Activated T-helper 1 cell treated with anti-CD3 and anti-CD28 coated beads, Interleukin-12 subunit alpha, Interleukin-12 subunit beta, Interleukin-2, Interleukin-4 antibody, amounts not matched to agents 30 ng/mL and 10 ng/mL and 1 ng/mL, durations not matched to agents 14 hours and 24 hours and 36 hours (primary cell): ENCODE measurements at regions not wholly inside any gene's neighbourhood (a gene's known extent, or its start where the extent isn't known, plus 50 kb on each side); places are given as distances from the start of the nearest gene placed in this dataset.
"Not testable (repeated sequence)": the region's sequence is repeated elsewhere in the genome, so short reads cannot be mapped to it uniquely, and the experiment has no call there.

Experiments used
- DNase-seq: peaks from one replicate; pipeline ENCODE4 v3.0.0; 2021; ENCODE audit warnings: low spot score
- H3K27ac Mint-ChIP-seq: one replicate; pipeline ENCODE4 v1.8.0; 2021; ENCODE audit warnings: mild to moderate bottlenecking, mixed read lengths
- H3K27me3 Mint-ChIP-seq: one replicate; pipeline ENCODE4 v1.8.0; 2022; ENCODE audit warnings: mild to moderate bottlenecking, moderate library complexity, mixed read lengths; ENCODE audit not compliant: insufficient read depth
- H3K36me3 Mint-ChIP-seq: one replicate; pipeline ENCODE4 v1.8.0; 2021; ENCODE audit warnings: low read depth, mixed read lengths
- H3K4me1 Mint-ChIP-seq: one replicate; pipeline ENCODE4 v1.8.0; 2021; ENCODE audit warnings: low read depth, mixed read lengths
- H3K4me3 Mint-ChIP-seq: one replicate; pipeline ENCODE4 v1.8.0; 2021; ENCODE audit warnings: mild to moderate bottlenecking, moderate library complexity, mixed read lengths
- H3K9me3 Mint-ChIP-seq: one replicate; pipeline ENCODE4 v1.8.0; 2021; ENCODE audit warnings: mixed read lengths
- intact Hi-C: fragments of 100-400 bp; cut with micrococcal nuclease; formaldehyde crosslinking; loops from one replicate; pipeline ENCODE4 v1.15.1; 2024

DNA sequence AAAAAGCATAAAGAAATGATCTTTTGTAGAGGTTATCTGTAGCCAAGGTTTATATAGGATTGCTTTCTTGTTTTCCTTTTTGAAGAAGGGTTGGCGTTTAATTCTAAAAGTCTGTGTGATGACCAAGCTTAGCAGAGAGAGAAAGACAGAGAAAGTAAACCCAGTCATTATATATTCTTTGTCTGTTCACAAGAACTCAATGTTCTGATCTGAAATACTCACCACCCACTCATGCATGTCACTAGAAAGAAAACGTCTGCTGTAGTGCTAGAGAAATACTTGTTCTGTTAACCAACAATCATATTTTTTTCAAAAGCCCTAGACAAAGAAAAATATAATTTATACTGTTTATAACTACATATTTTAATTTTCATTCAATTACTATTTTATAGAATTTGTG lies 173.7 kb upstream of the SLITRK5 start:
- Mint-ChIP-seq H3K36me3 (no peaks in the 10 kb centered on the region), H3K27ac (no peak overlapping the region), H3K4me1 (no peaks in the 10 kb centered on the region), H3K27me3 (no peaks in the 10 kb centered on the region), H3K9me3 (peaks cover 14% of the 10 kb centered on the region), H3K4me3 (no peak overlapping the region)
- intact Hi-C loops = no loop called here
- DNase-seq = no peak

DNA sequence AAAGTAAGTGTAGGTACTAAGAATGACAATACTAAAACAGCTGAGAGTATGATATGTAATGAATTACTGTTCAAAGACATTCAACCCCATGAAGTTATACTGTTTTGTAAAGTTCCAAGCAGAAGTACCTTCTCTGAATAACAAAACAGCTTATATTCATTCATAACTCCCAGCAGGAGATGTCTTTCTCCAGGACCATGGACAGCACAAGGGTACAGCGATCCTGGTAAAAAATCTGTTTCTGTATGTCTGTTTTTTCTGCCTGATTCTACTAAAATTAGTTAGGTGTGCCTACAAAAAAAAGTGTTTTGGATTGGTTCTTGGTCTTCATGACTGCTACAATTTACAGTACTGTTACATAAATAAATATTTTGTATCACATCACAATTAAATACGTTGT lies 172.5 kb upstream of the SLITRK5 start:
- no peaks in the 10 kb centered on the region for H3K4me1 Mint-ChIP-seq
- no peak overlapping the region for H3K27ac Mint-ChIP-seq
- intact Hi-C loops = no loop called here
- no peaks in the 10 kb centered on the region for H3K36me3 Mint-ChIP-seq
- no peak overlapping the region for H3K4me3 Mint-ChIP-seq
- no peak for DNase-seq
- peaks cover 14% of the 10 kb centered on the region for H3K9me3 Mint-ChIP-seq
- H3K27me3 Mint-ChIP-seq = no peaks in the 10 kb centered on the region

DNA sequence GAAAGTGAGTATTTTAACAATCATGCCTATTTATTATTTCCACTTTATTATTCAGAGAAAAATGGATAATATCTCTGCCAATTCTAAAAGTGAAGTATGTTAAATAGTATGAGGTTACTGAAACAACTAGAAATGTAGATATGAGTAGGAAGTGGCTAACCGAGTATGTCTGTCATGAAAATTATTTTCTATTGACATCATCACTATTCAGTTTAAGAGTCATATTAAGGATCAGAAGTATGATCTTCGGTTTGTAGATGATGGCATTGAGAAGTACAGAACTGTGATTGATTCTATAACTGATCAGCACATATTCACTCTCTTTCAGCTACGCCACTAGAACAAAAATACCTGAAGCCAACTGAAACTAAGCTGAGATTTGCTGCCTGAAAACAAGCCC lies 146.4 kb upstream of the SLITRK5 start:
- intact Hi-C loops = no loop called here
- no peaks in the 10 kb centered on the region for H3K36me3 Mint-ChIP-seq
- DNase-seq = no peak

DNA sequence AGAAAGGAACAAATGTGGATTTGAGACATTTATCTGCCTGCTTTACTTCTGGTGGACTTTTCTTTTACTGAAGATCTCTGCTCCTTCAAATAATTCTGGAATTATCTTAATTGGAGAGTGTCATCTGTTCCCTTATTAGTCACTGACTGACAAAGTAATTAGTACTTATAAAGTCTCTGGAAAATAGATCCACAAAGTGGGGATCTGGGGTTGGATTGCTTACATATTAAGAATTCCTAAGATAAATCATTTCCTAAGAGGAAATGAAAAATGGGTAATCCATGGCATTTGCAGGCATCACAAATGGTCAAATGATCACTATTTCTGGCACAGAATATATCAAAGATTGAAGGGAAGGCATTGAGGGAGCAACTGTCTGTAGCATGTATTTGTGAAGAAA lies 137.4 kb upstream of the SLITRK5 start:
- no peak for DNase-seq
- H3K4me1 Mint-ChIP-seq = no peaks in the 10 kb centered on the region
- peaks cover 4% of the 10 kb centered on the region for H3K9me3 Mint-ChIP-seq
- H3K4me3 Mint-ChIP-seq = no peak overlapping the region
- no peaks in the 10 kb centered on the region for H3K27me3 Mint-ChIP-seq
- H3K27ac Mint-ChIP-seq = no peak overlapping the region
- no peaks in the 10 kb centered on the region for H3K36me3 Mint-ChIP-seq
- intact Hi-C loops = no loop called here

More for the DNA sequence above, 146.4 kb upstream of the SLITRK5 start:
- Mint-ChIP-seq H3K9me3 (peaks cover 4% of the 10 kb centered on the region), H3K4me3 (no peak overlapping the region), H3K4me1 (no peaks in the 10 kb centered on the region), H3K27ac (no peak overlapping the region), H3K27me3 (no peaks in the 10 kb centered on the region)

DNA sequence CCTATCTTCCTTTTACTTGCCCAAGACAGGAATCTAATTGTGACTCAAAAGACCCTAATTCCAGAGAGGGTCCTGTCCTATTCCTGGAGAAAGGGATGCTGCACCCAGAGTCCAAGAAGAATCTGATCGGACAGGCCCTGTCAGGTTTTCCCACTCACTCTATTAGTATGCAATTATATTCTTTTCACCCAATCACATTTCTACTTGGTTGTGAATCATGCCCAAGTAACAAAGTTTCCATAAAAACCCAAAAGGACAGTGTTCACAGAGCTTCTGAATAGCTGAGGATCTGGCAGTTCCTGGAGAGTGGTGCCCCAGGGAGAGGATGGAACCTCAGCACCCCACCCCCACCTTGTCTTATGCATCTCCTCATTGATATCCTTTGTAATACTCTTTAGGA lies 135.3 kb upstream of the SLITRK5 start:
- Mint-ChIP-seq H3K27ac (no peak overlapping the region), H3K27me3 (no peaks in the 10 kb centered on the region), H3K9me3 (peaks cover 4% of the 10 kb centered on the region), H3K4me3 (no peak overlapping the region), H3K36me3 (no peaks in the 10 kb centered on the region), H3K4me1 (no peaks in the 10 kb centered on the region)
- DNase-seq = no peak
- intact Hi-C loops = no loop called here

DNA sequence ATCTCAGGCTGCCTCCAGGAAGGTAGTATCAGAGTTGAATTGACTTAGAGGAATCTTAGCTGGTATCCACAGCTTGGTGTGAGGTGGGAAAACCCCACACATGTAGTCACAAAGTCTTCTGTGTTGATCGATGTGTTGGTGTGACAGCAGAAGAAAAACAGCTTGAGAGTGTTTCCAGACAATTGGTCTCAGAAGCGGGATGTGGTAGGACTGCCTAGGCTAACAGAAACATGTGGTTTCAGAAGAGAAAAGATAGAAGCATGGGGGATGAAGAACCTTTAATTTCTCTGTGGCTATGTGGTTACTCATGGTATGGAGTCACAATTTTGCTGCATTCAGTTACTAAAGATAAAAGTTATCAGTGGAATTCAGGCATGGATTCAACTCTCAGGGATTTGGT lies 134.7 kb upstream of the SLITRK5 start:
- DNase-seq = no peak
- Mint-ChIP-seq H3K27me3 (no peaks in the 10 kb centered on the region), H3K9me3 (peaks cover 4% of the 10 kb centered on the region), H3K36me3 (no peaks in the 10 kb centered on the region), H3K27ac (no peak overlapping the region), H3K4me1 (no peaks in the 10 kb centered on the region), H3K4me3 (no peak overlapping the region)
- intact Hi-C loops = no loop called here

DNA sequence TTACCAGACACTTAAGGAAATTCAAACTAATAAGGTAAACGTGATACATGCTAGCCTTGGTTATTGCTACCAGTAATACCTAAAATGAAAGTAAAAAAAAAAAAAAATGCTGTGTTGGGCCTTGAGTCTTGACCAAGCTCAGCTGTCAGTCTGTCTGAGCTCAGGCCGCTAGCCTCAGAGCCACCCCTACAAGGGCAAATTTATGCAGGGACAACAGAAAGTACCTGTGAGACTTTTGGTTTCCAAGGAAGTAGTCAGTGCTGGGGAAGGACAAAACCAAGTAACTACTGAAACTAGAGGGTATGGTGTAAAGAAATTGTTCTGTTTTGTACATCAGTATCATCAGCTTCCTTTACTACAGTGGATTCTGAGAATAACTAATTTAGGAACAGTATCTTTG lies 134.3 kb upstream of the SLITRK5 start:
- Mint-ChIP-seq H3K4me3 (no peak overlapping the region), H3K27me3 (no peaks in the 10 kb centered on the region), H3K27ac (no peak overlapping the region), H3K9me3 (peaks cover 4% of the 10 kb centered on the region), H3K36me3 (no peaks in the 10 kb centered on the region), H3K4me1 (no peaks in the 10 kb centered on the region)
- intact Hi-C loops = no loop called here
- no peak for DNase-seq

DNA sequence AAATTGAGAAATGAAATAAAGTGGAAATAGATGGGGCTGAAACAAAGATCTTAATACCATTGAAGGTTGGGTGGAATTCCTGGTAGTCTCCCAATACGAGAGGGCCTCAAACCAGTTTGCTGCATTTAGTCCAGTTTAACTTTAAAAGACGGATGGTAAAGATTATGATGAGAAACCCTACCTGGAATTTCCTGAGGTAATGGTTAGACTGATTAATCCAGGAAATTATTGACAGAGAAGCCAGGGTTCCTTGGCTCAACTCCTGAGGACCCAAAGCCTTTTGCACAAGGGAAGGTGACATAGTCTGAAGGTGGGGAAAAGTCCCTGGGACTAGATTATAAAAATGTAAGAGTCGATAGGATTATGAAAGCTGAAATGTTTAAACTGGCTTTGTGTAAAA lies 133.2 kb upstream of the SLITRK5 start:
- no peak for DNase-seq
- Mint-ChIP-seq H3K4me3 (no peak overlapping the region), H3K27ac (no peak overlapping the region), H3K36me3 (no peaks in the 10 kb centered on the region), H3K9me3 (peaks cover 4% of the 10 kb centered on the region), H3K4me1 (no peaks in the 10 kb centered on the region), H3K27me3 (no peaks in the 10 kb centered on the region)
- intact Hi-C loops = no loop called here

DNA sequence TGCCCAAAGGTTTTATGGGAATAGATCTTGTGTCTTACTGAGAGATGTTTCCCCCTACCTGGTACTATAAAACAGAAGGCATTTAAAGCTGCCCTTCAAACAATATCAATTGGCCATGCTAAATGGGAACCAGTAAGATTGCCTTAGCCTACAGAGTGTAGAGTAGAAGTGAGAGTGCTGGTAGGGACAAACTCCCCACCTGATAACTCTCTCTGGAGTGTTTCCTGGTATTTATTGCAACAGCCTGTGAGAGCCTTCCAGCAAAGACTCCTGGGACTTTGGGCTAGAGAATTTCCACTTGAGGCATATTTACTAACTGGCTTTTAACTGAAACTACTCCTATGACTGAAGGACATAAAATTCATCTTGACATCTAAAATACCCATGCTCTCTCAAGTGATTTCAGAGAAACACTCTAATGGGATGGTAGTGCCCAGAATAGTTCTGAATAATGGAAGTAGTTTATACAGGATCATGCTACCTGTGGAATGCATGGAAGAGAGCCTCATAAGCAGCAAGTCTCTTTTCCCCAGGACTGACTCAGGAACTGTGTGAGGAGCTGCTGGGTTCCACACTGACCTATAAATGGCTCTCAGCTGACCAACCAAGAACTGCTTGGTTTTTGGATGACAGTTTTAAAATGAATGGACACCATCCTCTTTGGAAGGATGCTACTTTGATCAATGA lies 132.7 kb upstream of the SLITRK5 start:
- H3K27me3 Mint-ChIP-seq = no peaks in the 10 kb centered on the region
- H3K4me3 Mint-ChIP-seq = no peak overlapping the region
- no peaks in the 10 kb centered on the region for H3K36me3 Mint-ChIP-seq
- intact Hi-C loops = no loop called here
- no peak for DNase-seq
- H3K9me3 Mint-ChIP-seq = peaks cover 4% of the 10 kb centered on the region
- no peaks in the 10 kb centered on the region for H3K4me1 Mint-ChIP-seq
- no peak overlapping the region for H3K27ac Mint-ChIP-seq

DNA sequence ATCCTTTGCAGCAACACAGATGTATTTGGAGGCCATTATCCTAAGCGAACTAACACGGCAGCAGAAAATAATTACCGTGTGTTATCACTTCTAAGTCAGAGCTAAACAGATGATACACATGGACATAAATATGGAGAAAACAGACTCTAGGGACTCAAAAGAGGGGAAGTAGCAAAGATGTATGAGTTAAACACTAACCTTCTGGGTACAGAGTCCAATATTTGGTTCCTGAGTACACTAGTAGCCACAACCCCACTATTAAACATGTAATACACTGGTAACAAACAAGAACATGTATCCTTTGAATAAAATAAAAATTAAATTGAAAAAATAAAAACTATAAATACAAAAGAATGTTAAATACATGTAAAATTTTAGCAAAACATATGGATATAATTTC lies 118.0 kb upstream of the SLITRK5 start:
- Mint-ChIP-seq H3K4me1 (no peaks in the 10 kb centered on the region), H3K36me3 (no peaks in the 10 kb centered on the region), H3K4me3 (no peak overlapping the region), H3K27me3 (no peaks in the 10 kb centered on the region), H3K27ac (no peak overlapping the region), H3K9me3 (peaks cover 3% of the 10 kb centered on the region)
- no peak for DNase-seq
- intact Hi-C loops = no loop called here

DNA sequence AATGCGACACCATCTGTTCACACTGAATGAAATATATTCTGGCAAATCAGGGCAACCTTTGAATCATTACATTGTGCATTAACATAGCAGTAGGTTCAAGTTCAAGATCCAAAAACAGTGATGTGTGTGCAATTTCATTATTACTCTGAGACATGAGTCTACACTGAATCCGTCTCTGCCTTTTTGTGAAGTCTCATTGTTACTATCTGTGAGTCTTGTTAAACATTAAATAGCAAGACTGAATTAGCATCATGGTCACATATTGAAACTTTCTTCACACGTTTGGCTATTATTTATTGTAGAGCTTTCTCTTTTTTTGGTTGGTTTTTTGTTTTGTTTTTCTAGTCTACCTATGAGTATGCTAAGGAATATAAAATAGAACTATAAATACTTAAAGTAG lies 117.1 kb upstream of the SLITRK5 start:
- Mint-ChIP-seq H3K36me3 (no peaks in the 10 kb centered on the region), H3K27ac (no peak overlapping the region), H3K4me3 (no peak overlapping the region), H3K4me1 (no peaks in the 10 kb centered on the region), H3K27me3 (no peaks in the 10 kb centered on the region), H3K9me3 (peaks cover 3% of the 10 kb centered on the region)
- DNase-seq = no peak
- intact Hi-C loops = no loop called here

DNA sequence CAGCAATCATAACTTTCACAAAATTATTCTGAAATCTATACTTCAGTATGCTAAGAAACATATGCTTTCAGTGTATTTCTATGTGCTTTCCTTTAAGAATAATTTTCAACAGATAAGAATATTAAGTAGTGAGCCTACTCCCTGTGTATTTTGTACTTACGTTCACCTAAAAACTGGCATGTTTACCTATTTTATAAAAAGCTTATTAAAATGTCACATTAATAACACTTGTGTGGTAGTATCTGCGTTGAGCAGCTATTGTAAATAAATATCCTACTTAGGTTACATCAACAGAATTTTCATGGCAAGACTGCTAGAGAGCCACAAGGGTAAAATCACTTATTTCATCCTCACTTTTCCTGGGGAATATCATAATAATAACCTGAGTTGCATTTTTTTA lies 113.4 kb upstream of the SLITRK5 start:
- Mint-ChIP-seq H3K9me3 (peaks cover 10% of the 10 kb centered on the region), H3K36me3 (no peaks in the 10 kb centered on the region), H3K27me3 (no peaks in the 10 kb centered on the region)

DNA sequence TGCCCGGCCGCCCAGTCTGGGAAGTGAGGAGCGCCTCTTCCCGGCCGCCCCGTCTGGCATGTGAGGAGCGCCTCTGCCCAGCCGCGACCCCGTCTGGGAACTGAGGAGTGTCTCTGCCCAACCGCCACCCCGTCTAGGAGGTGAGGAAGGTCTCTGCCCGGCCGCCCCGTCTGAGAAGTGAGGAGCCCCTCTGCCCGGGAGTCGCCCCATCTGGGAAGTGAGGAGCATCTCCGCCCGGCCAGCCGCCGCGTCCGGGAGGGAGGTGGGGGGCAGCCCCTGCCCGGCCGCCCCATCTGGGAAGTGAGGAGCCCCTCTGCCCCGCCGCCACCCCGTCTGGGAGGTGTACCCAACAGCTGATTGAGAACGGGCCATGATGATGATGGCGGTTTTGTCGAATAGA lies 109.6 kb upstream of the SLITRK5 start:
- H3K27ac Mint-ChIP-seq, H3K27me3 Mint-ChIP-seq, intact Hi-C loops: not testable (repeated sequence)

More for the DNA sequence above, 113.4 kb upstream of the SLITRK5 start:
- H3K27ac Mint-ChIP-seq = no peak overlapping the region
- no peak for DNase-seq
- no peaks in the 10 kb centered on the region for H3K4me1 Mint-ChIP-seq
- H3K4me3 Mint-ChIP-seq = no peak overlapping the region
- intact Hi-C loops = no loop called here

DNA sequence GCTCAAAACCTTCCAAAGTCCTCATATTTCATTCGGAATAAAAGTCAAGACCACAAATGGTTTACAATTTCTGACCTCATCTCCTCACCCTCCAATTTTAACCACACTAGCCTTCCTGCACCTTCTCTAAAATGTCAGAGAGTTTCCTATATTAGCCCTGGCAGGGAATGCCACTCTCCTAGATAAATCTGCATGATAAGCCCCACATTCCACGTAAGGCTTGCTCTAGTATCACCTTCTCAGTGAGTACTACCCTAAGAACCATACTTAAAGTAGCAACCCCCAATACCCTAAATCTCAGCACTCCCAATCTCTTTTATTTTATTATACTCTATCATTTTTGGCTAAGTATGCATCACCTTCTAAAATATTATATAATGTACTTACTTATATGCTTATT lies 100.5 kb upstream of the SLITRK5 start:
- Mint-ChIP-seq H3K4me1 (no peaks in the 10 kb centered on the region), H3K36me3 (no peaks in the 10 kb centered on the region), H3K27me3 (no peaks in the 10 kb centered on the region), H3K4me3 (no peak overlapping the region), H3K9me3 (no peaks in the 10 kb centered on the region), H3K27ac (no peak overlapping the region)
- DNase-seq = no peak
- intact Hi-C loops = no loop called here

More for the DNA sequence above, 109.6 kb upstream of the SLITRK5 start:
- H3K4me1 Mint-ChIP-seq, H3K36me3 Mint-ChIP-seq, H3K4me3 Mint-ChIP-seq, DNase-seq: not testable (repeated sequence)
- H3K9me3 Mint-ChIP-seq = peaks cover 12% of the 10 kb centered on the region
